ENCODE measurements at regions not wholly inside any gene's neighbourhood (a gene's known extent, or its start where the extent isn't known, plus 50 kb on each side); places are given as distances from the start of the nearest gene placed in this dataset.

DNA sequence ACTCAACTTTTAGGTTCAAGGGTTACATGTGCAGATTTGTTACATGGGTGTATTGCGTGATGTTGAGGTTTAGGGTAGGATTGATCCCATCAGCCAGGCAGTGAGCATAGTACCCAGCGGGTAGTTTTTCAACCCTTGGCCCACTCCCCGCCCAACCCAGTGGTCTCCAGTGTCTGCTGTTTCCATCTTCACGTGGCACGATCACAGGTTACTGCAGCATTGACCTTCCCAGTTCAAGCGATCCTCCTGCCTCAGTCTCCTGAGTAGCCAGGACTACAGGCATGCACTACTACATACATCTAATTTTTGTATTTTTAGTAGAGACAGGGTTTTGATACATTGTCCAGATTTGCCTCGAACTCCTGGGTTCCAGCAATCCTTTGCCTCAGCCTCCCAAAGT is 905.7 kb upstream of the ZNF722 start:
- Histone ChIP-seq H3K36me3 (ENCODE audit: insufficient read depth) (peaks cover 4% of the 10 kb centered on the region), H3K9me2 (ENCODE audit: insufficient read depth) (no peaks in the 10 kb centered on the region), H3K79me2 (replicated peaks; ENCODE audit: insufficient read depth) (no peaks in the 10 kb centered on the region), H4K20me1 (replicated peaks; ENCODE audit: insufficient read depth) (no peaks in the 10 kb centered on the region), H3K27me3 (ENCODE audit: insufficient read depth) (no peaks in the 10 kb centered on the region), H3F3A (replicated peaks; ENCODE audit: low read depth) (no peaks in the 10 kb centered on the region), H2AFZ (no peak overlapping the region), H3K27ac (ENCODE audit: low read depth) (no peak overlapping the region), H3K4me3 (no peak overlapping the region), H3K4me1 (ENCODE audit: insufficient read depth) (no peaks in the 10 kb centered on the region), H3K4me2 (no peak overlapping the region)
- ATAC-seq, result no peak
- TF ChIP-seq JUNB (IDR thresholded peaks at IDR 0.05; ENCODE audit: unreplicated experiment) (no peak), NANOG (IDR thresholded peaks at IDR 0.05; ENCODE audit: borderline replicate concordance) (no peak), ZNF114 (CRISPR knock-in tag; IDR thresholded peaks at IDR 0.05) (no peak), CREB1 (CRISPR knock-in tag; IDR thresholded peaks at IDR 0.05; ENCODE audit: low read depth) (no peak), EZH2phosphoT487 (IDR thresholded peaks at IDR 0.05; ENCODE audit: unreplicated experiment) (no peak), STAT1 (IDR thresholded peaks at IDR 0.05; ENCODE audit: unreplicated experiment) (no peak), ZNF331 (CRISPR knock-in tag; IDR thresholded peaks at IDR 0.05; ENCODE audit: low read depth) (no peak), POLR2AphosphoS5 (IDR thresholded peaks at IDR 0.05; ENCODE audit: low read depth) (no peak), ETS1 (IDR thresholded peaks at IDR 0.05) (no peak), ZNF462 (CRISPR knock-in tag; IDR thresholded peaks at IDR 0.05) (no peak), REST (IDR thresholded peaks at IDR 0.05; ENCODE audit: unreplicated experiment) (no peak), CTCF (conservative IDR thresholded peaks at IDR 0.05; ENCODE audit: low read depth in 2 of 2) (no peak), EZH2 (IDR thresholded peaks at IDR 0.05; ENCODE audit: low read depth, unreplicated experiment) (no peak)
- no peak overlapping the region for H3K27ac Mint-ChIP-seq
- H3K4me1 Mint-ChIP-seq, result no peaks in the 10 kb centered on the region
- DNase-seq (ENCODE audit: low spot score), result no peak
- peaks cover 59% of the 10 kb centered on the region for H3K9me3 Mint-ChIP-seq
- H3K27me3 Mint-ChIP-seq (ENCODE audit: insufficient read depth, low read depth, poor library complexity), result no peaks in the 10 kb centered on the region
- H3K4me3 Mint-ChIP-seq, result no peak overlapping the region
- H3K36me3 Mint-ChIP-seq (ENCODE audit: low read depth), result peaks cover 35% of the 10 kb centered on the region
